B cell (primary cell): ENCODE measurements at regions not wholly inside any gene's neighbourhood (a gene's known extent, or its start where the extent isn't known, plus 50 kb on each side); places are given as distances from the start of the nearest gene placed in this dataset.

ENCODE experiments used
- ATAC-seq: fragments of 200-7000 bp; cut with Tn5 transposase; one replicate; pipeline ENCODE4 v1.10.0; 2021; ENCODE audit warnings: low read depth, mild to moderate bottlenecking, moderate number of reproducible peaks, moderate library complexity
- CTCF ChIA-PET: fragments of 350-600 bp; sonication (Branson Sonifier 250); formaldehyde crosslinking; loops from one replicate; lab custom pipeline; 2021; ENCODE audit warnings: antibody characterized with exemption, inconsistent platforms; lab: Charles Lee
- POLR2A ChIA-PET: fragments of 350-600 bp; sonication (Branson Sonifier 250); formaldehyde crosslinking; loops from one replicate; lab custom pipeline; 2021; ENCODE audit warnings: antibody characterized with exemption; lab: Charles Lee
- DNase-seq: peaks from one replicate; pipeline ENCODE4 v3.0.0; 2013
- H2AFZ ChIP-seq: 2 replicates; pipeline ENCODE4 v1.6.1; 2012; ENCODE audit warnings: mild to moderate bottlenecking, low read depth, low read length; ENCODE audit not compliant: insufficient read depth, poor library complexity, severe bottlenecking
- H3K27ac ChIP-seq, 2 donors: 1 replicate in 1 of 2; 2 replicates in 1 of 2; pipeline ENCODE4 v1.5.1; 2012 to 2013; ENCODE audit warnings: low read length in 2 of 2, mild to moderate bottlenecking in 2 of 2, moderate library complexity in 1 of 2
- H3K27me3 ChIP-seq, 4 experiments: fragments of 200-600 bp in 1 of 4; sonication (generic) in 1 of 4; replicated peaks in 1 of 4; 1 replicate in 2 of 4; 2 replicates in 2 of 4; pipeline versions ENCODE4 v1.6.1 to v1.7.0; 2013 to 2016; ENCODE audit warnings: low read length in 3 of 4, mild to moderate bottlenecking in 2 of 4, mixed read lengths in 1 of 4, moderate library complexity in 1 of 4; ENCODE audit not compliant: insufficient read depth in 4 of 4, control insufficient read depth in 3 of 4; ENCODE audit errors: control extremely low read depth in 1 of 4
- H3K36me3 ChIP-seq, 2 experiments: replicated peaks in 1 of 2; 1 replicate in 1 of 2; 2 replicates in 1 of 2; pipeline versions ENCODE4 v1.6.1 to v1.7.1; 2013; ENCODE audit warnings: low read length in 1 of 2; ENCODE audit not compliant: insufficient read depth in 2 of 2, control insufficient read depth in 1 of 2; ENCODE audit errors: control extremely low read depth in 1 of 2, extremely low read depth in 1 of 2
- H3K4me1 ChIP-seq, 2 donors: fragments of 200-600 bp in 1 of 2; sonication (generic) in 1 of 2; 1 replicate in 1 of 2; 2 replicates in 1 of 2; pipeline versions ENCODE4 v1.5.1 to v1.6.1; 2013 to 2017; ENCODE audit warnings: low read length in 2 of 2; ENCODE audit not compliant: control insufficient read depth in 2 of 2, insufficient read depth in 2 of 2
- H3K4me2 ChIP-seq: replicated peaks from 2 replicates; pipeline ENCODE3; 2012; ENCODE audit warnings: mild to moderate bottlenecking, low read depth, low read length; ENCODE audit not compliant: poor library complexity, severe bottlenecking
- H3K4me3 ChIP-seq, 5 experiments: fragments of 200-600 bp in 1 of 5; sonication (generic) in 1 of 5; 1 replicate in 3 of 5; 2 replicates in 2 of 5; pipeline versions ENCODE4 v1.5.1 to v1.7.0; 2011 to 2016; ENCODE audit warnings: low read length in 4 of 5, mild to moderate bottlenecking in 4 of 5, low read depth in 2 of 5, control low read depth in 1 of 5, moderate library complexity in 1 of 5; ENCODE audit not compliant: insufficient read depth in 1 of 5; ENCODE audit errors: control extremely low read depth in 1 of 5, extremely low read depth in 1 of 5
- H3K79me2 ChIP-seq: fragments of 200-600 bp; sonication (generic); one replicate; pipeline ENCODE4 v1.6.0; 2016; ENCODE audit warnings: low read length; ENCODE audit not compliant: control insufficient read depth, insufficient read depth
- H3K9ac ChIP-seq: fragments of 200-600 bp; sonication (generic); 2 replicates; pipeline ENCODE4 v1.6.1; 2017; ENCODE audit warnings: mild to moderate bottlenecking, low read length, moderate library complexity
- H3K9me3 ChIP-seq, 3 donors: one replicate each; pipeline versions ENCODE4 v1.6.1 to v1.7.1; 2013; ENCODE audit warnings: low read length in 2 of 3; ENCODE audit not compliant: control insufficient read depth in 2 of 3, insufficient read depth in 1 of 3; ENCODE audit errors: control extremely low read depth in 1 of 3
- H4K20me1 ChIP-seq: 2 replicates; pipeline ENCODE4 v1.6.0; 2012; ENCODE audit warnings: mild to moderate bottlenecking, low read length; ENCODE audit not compliant: insufficient read depth, control insufficient read depth, poor library complexity, severe bottlenecking
- H3K27ac Mint-ChIP-seq: one replicate; pipeline ENCODE4 v1.8.0; 2021; ENCODE audit warnings: mixed read lengths
- H3K27me3 Mint-ChIP-seq: one replicate; pipeline ENCODE4 v1.8.0; 2021; ENCODE audit warnings: mixed read lengths
- H3K4me1 Mint-ChIP-seq: one replicate; pipeline ENCODE4 v1.8.0; 2021; ENCODE audit warnings: mixed read lengths
- H3K4me3 Mint-ChIP-seq: one replicate; pipeline ENCODE4 v1.8.0; 2021; ENCODE audit warnings: mixed read lengths
- H3K9me3 Mint-ChIP-seq: one replicate; pipeline ENCODE4 v1.8.0; 2022; ENCODE audit warnings: mixed read lengths; ENCODE audit not compliant: insufficient read depth
- CTCF ChIP-seq: fragments of 200-600 bp; IDR thresholded peaks from one replicate; pipeline ENCODE4 v1.8.0; 2022; ENCODE audit warnings: antibody characterized with exemption, mild to moderate bottlenecking
- EZH2 ChIP-seq: IDR thresholded peaks from 2 replicates; pipeline ENCODE4 v1.6.1; 2012; ENCODE audit warnings: borderline replicate concordance, low read depth, mild to moderate bottlenecking, moderate library complexity, low read length; ENCODE audit not compliant: insufficient read depth, poor library complexity, severe bottlenecking
- WGBS: methylation state at CpG from one replicate; pipeline ENCODE4 v1.1.5; 2013; ENCODE audit warnings: missing lambda C conversion rate; ENCODE audit not compliant: insufficient coverage; 5-methylcytosine and 5-hydroxymethylcytosine counted together
- intact Hi-C: fragments of 100-400 bp; cut with micrococcal nuclease; formaldehyde crosslinking; loops from one replicate; pipeline ENCODE4 v1.10.0; 2022

- CTCF ChIA-PET, result no interaction called here
- no peak for ATAC-seq
- POLR2A ChIA-PET, result no interaction called here
These were observed 718.4 kb upstream of the API5 start for GRCh38 chr11:42593441-42593840.

GRCh38 chr11:42595876-42596275, 715.9 kb upstream of the API5 start:
- Histone ChIP-seq H3K36me3 (no peaks in the 10 kb centered on the region), H3K27ac (no peak overlapping the region), H3K4me1 (no peaks in the 10 kb centered on the region), H4K20me1 (no peaks in the 10 kb centered on the region), H3K27me3 (no peaks in the 10 kb centered on the region), H3K4me3 (no peak overlapping the region), H3K9me3 (no peaks in the 10 kb centered on the region), H3K79me2 (no peaks in the 10 kb centered on the region), H3K9ac (no peak overlapping the region), H2AFZ (no peak overlapping the region), H3K4me2 (no peak overlapping the region)
- H3K27ac Mint-ChIP-seq, result no peak overlapping the region
- no peak for DNase-seq
- TF ChIP-seq CTCF, result no peak
- TF ChIP-seq EZH2, result no peak
- no peak for ATAC-seq
- intact Hi-C loops, result no loop called here
- no peaks in the 10 kb centered on the region for H3K9me3 Mint-ChIP-seq
- POLR2A ChIA-PET, result no interaction called here
- CTCF ChIA-PET, result no interaction called here
- no peaks in the 10 kb centered on the region for H3K27me3 Mint-ChIP-seq
- 88% methylated on average over 1 of the region's 2 CpGs for WGBS
- H3K4me1 Mint-ChIP-seq, result no peaks in the 10 kb centered on the region
- H3K4me3 Mint-ChIP-seq, result no peak overlapping the region

More at GRCh38 chr11:42593441-42593840, 718.4 kb upstream of the API5 start:
- no peaks in the 10 kb centered on the region for H3K9me3 Mint-ChIP-seq
- WGBS, result 87% methylated on average over 1 of the region's 2 CpGs
- no peak overlapping the region for H3K4me2 ChIP-seq
- H3K27ac ChIP-seq, result no peak overlapping the region
- H3K9me3 ChIP-seq, result no peaks in the 10 kb centered on the region
- no peak overlapping the region for H3K4me3 Mint-ChIP-seq
- no peak overlapping the region for H3K4me3 ChIP-seq
- H4K20me1 ChIP-seq, result no peaks in the 10 kb centered on the region
- H3K36me3 ChIP-seq, result no peaks in the 10 kb centered on the region
- no peaks in the 10 kb centered on the region for H3K4me1 Mint-ChIP-seq
- H3K27ac Mint-ChIP-seq, result no peak overlapping the region
- H3K27me3 Mint-ChIP-seq, result no peaks in the 10 kb centered on the region
- no peak overlapping the region for H2AFZ ChIP-seq
- H3K4me1 ChIP-seq, result no peaks in the 10 kb centered on the region
- H3K9ac ChIP-seq, result no peak overlapping the region
- TF ChIP-seq CTCF, result no peak
- TF ChIP-seq EZH2, result no peak
- H3K27me3 ChIP-seq, result no peaks in the 10 kb centered on the region
- no peaks in the 10 kb centered on the region for H3K79me2 ChIP-seq
- no peak for DNase-seq
- intact Hi-C loops, result no loop called here
